22Rv1 (cell line): ENCODE measurements at regions not wholly inside any gene's neighbourhood (a gene's known extent, or its start where the extent isn't known, plus 50 kb on each side); places are given as distances from the start of the nearest gene placed in this dataset.
"Not testable (repeated sequence)": the region's sequence is repeated elsewhere in the genome, so short reads cannot be mapped to it uniquely, and the experiment has no call there.

Source experiments
- H3K27ac ChIP-seq: fragments of 450-650 bp; 2 replicates; pipeline ENCODE4 v1.5.1; 2017
- ZFX ChIP-seq: fragments of 450-650 bp; IDR thresholded peaks from 2 replicates; pipeline ENCODE4 v1.6.1; 2017; ENCODE audit warnings: antibody characterized with exemption, borderline replicate concordance
- TF ChIP-seq, protein P1 (sequence below): fragments of 450-650 bp; IDR thresholded peaks from 2 replicates; pipeline ENCODE4 v1.5.1; 2017; ENCODE audit warnings: mild to moderate bottlenecking

DNA sequence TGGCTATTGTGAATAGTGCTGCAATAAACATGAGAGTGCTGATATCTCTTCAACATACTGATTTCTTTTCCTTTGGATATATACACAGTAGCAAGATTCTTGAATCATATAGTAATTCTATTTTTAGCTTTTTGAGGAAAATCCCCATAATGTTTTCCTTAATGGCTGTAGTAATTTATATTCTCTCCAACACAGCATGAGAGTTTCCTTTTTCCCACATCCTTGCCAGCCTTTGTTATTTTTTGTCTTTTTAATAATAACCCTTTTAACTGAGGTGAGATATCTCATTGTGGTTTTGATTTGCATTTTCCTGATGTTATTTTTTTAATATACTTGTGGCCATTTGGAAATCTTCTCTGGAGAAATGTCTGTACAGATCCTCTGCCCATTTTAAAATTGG is 132.6 kb downstream of the PRL start:
- TF ChIP-seq, protein P1, sequence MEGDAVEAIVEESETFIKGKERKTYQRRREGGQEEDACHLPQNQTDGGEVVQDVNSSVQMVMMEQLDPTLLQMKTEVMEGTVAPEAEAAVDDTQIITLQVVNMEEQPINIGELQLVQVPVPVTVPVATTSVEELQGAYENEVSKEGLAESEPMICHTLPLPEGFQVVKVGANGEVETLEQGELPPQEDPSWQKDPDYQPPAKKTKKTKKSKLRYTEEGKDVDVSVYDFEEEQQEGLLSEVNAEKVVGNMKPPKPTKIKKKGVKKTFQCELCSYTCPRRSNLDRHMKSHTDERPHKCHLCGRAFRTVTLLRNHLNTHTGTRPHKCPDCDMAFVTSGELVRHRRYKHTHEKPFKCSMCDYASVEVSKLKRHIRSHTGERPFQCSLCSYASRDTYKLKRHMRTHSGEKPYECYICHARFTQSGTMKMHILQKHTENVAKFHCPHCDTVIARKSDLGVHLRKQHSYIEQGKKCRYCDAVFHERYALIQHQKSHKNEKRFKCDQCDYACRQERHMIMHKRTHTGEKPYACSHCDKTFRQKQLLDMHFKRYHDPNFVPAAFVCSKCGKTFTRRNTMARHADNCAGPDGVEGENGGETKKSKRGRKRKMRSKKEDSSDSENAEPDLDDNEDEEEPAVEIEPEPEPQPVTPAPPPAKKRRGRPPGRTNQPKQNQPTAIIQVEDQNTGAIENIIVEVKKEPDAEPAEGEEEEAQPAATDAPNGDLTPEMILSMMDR: no peak
- TF ChIP-seq ZFX: no peak
- no peak overlapping the region for H3K27ac ChIP-seq

DNA sequence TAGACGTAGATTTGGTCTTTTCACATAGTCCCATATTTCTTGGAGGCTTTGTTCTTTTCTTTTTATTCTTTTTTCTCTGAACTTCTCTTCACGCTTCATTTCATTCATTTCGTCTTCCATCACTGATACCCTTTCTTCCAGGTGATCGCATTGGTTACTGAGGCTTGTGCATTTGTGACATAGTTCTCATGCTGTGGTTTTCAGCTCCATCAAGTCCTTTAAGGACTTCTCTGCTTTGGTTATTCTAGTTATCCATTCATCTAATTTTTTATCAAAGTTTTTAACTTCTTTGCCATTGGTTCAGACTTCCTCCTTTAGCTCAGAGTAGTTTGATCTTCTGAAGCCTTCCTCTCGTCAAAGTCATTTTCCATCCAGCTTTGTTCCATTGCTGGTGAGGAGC is 125.8 kb downstream of the PRL start:
- not testable (repeated sequence) for H3K27ac ChIP-seq

- H3K27ac ChIP-seq: not testable (repeated sequence)
Measured at GRCh38 chr6:22171885-22172284, 125.0 kb downstream of the PRL start.

DNA sequence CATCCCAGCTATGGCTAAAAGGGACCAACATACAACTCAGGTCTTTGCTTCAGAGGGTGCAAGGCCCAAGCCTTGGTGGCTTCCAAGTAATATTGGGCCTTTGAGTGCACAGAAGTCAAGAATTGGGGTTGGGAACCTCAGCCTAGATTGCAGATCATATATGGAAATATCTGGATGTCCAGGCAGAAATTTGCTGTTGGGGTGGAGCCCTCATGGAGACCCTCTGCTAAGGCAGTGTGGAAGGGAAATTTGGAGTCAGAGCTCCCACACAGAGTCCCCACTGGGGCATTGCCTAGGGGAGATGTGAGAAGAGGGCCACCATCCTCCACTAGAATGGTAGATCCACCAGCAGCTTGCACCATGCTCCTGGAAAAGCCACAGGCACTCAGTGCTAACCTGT is 123.5 kb downstream of the PRL start:
- TF ChIP-seq, protein P1: no peak
- no peak for TF ChIP-seq ZFX
- H3K27ac ChIP-seq: no peak overlapping the region

- not testable (repeated sequence) for H3K27ac ChIP-seq
Measured at GRCh38 chr6:22180250-22180649, 116.6 kb downstream of the PRL start.

DNA sequence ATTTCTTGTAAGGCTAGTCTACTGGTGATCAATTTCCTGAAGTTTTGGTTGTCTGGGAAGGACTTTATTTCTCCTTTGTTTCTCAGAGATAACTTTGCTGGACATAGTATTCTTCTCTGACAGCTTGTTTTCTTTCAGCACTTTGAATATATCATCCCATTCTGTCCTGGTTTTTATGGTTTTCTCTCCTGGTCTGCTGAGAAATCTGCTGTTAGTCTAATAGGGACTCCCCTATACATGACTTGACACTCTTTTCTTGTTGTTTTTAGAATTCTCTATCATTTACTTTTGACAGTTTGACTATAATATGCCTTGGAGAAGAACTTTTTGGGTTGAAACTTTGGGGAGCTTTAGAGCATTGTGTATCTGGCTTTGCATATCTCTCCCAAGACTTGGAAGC is 112.5 kb downstream of the PRL start:
- TF ChIP-seq, protein P1: no peak
- TF ChIP-seq ZFX: no peak
- no peak overlapping the region for H3K27ac ChIP-seq

GRCh38 chr6:22189946-22190345 is 106.9 kb downstream of the PRL start:
- H3K27ac ChIP-seq: no peak overlapping the region
- TF ChIP-seq, protein P1: no peak
- no peak for TF ChIP-seq ZFX

DNA sequence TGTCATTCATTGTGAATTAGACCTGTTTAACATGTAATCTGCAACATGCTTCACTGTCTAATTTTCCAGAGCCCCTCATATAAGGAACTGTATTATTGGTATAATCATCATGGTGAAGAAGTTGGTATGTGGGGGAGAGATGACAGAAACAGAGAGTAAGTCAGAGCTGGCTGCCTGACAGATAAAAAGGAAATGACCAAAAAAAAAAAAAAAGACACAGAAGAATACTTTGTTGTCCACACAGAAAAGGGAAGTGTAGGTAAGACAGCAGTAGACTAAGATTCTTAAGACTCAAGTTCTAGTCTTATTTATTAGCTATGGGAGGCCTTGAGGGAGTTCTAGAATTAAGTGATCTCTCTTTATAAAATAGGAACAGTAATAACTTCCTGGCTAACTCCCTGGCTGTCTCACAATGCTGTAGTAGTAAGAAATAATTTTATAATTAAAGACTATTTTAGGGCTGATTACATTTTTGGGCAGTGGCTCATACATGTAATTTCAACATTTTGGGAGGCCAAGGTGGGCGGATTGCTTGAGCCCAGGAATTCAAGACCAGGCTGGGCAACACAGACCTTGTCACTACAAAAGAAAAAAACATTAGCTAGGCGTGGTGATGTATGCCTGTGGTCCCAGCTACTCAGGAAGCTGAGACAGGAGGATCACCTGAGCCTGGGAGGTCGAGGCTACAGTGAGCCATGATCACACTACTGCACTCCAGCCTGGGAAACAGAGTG is 102.5 kb downstream of the PRL start:
- TF ChIP-seq, protein P1: no peak
- TF ChIP-seq ZFX: no peak
- H3K27ac ChIP-seq: no peak overlapping the region

DNA sequence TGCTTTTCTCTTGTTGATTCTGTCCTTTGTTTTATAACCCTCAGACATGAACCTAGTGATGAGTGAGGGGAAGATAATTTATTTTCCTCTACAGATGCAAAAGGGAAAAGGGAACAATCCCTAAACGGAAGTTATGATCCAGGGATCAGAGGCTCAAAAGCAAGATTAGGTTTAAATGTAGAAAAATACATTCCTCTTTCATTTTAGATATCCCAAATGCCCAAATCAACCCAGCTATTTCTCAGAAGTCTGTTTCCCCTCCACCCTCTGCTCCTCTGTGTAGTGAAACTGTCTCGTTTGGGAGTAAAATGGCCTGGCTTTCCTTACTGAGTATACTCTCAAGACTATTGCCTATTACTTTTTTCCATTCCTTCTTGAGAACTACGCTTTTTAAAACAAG is 97.1 kb downstream of the PRL start:
- TF ChIP-seq, protein P1: no peak
- no peak for TF ChIP-seq ZFX
- H3K27ac ChIP-seq: no peak overlapping the region
